Parathyroid adenoma (tissue), 2 donors: ENCODE measurements at regions not wholly inside any gene's neighbourhood (a gene's known extent, or its start where the extent isn't known, plus 50 kb on each side); places are given as distances from the start of the nearest gene placed in this dataset.

Source experiments
- H2AFZ ChIP-seq: fragments of 300-600 bp; sonication (generic); one replicate; pipeline ENCODE4 v1.7.0; 2017; ENCODE audit warnings: antibody characterized with exemption, mild to moderate bottlenecking
- H3K27ac ChIP-seq: fragments of 300-600 bp; sonication (generic); one replicate; pipeline ENCODE4 v1.7.0; 2017
- H3K27me3 ChIP-seq: fragments of 300-600 bp; sonication (generic); one replicate; pipeline ENCODE4 v1.7.0; 2017; ENCODE audit warnings: low read length; ENCODE audit not compliant: control insufficient read depth, insufficient read depth
- H3K36me3 ChIP-seq: fragments of 300-600 bp; sonication (generic); one replicate; pipeline ENCODE4 v1.7.0; 2017; ENCODE audit warnings: low read length; ENCODE audit not compliant: control insufficient read depth, insufficient read depth
- H3K4me1 ChIP-seq: fragments of 300-600 bp; sonication (generic); one replicate; pipeline ENCODE4 v1.7.0; 2017; ENCODE audit warnings: control low read depth
- H3K4me2 ChIP-seq: fragments of 300-600 bp; sonication (generic); one replicate; pipeline ENCODE4 v1.7.0; 2017; ENCODE audit warnings: low read length
- H3K4me3 ChIP-seq: fragments of 300-600 bp; sonication (generic); one replicate; pipeline ENCODE4 v1.7.0; 2017; ENCODE audit warnings: low read depth, low read length
- H3K79me2 ChIP-seq: fragments of 300-600 bp; sonication (generic); one replicate; pipeline ENCODE4 v1.7.0; 2017; ENCODE audit warnings: control low read depth
- H3K9ac ChIP-seq: fragments of 300-600 bp; sonication (generic); one replicate; pipeline ENCODE4 v1.7.0; 2017; ENCODE audit warnings: mild to moderate bottlenecking
- H3K9me3 ChIP-seq: fragments of 300-600 bp; sonication (generic); one replicate; pipeline ENCODE4 v1.7.0; 2017; ENCODE audit warnings: low read length; ENCODE audit not compliant: control insufficient read depth
- CTCF ChIP-seq: fragments of 300-600 bp; sonication (generic); IDR thresholded peaks from one replicate; pipeline ENCODE4 v1.7.0; 2017; ENCODE audit warnings: antibody characterized with exemption, mild to moderate bottlenecking
- donor health status: primary hyperparathyroidism.

- Histone ChIP-seq H3K9me3 (no peaks in the 10 kb centered on the region), H3K4me3 (no peak overlapping the region), H2AFZ (no peak overlapping the region), H3K9ac (no peak overlapping the region), H3K4me1 (no peaks in the 10 kb centered on the region), H3K79me2 (no peaks in the 10 kb centered on the region), H3K27ac (no peak overlapping the region), H3K4me2 (no peak overlapping the region), H3K27me3 (no peaks in the 10 kb centered on the region), H3K36me3 (no peaks in the 10 kb centered on the region)
- no peak for TF ChIP-seq CTCF
Observed at GRCh38 chr5:98108497-98108896, 665.0 kb upstream of the RGMB start.

DNA sequence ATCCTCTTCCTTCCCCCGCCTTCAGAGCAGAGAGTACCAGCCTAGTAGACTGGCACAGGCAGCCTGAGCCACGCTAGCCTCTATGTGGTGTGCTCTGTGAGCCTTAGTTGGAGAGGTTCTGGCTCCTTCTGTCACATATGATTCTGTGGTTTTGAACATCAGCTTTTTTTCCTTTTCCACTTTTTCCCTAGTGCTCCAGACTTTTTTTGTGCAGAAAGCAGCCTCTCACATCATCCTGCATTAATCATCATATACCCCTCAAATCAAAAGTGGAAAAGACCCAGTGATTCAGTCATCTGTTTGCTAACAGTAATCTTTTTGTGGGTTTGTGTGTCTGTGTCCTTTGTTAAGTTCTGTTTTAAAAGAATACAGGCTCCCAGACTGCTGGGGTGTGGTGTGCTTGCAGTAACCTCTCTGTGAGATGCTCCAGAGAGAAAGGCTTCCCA lies 663.9 kb upstream of the RGMB start:
- Histone ChIP-seq H3K9me3 (no peaks in the 10 kb centered on the region), H3K4me2 (no peak overlapping the region), H3K27me3 (no peaks in the 10 kb centered on the region), H2AFZ (no peak overlapping the region), H3K4me3 (no peak overlapping the region), H3K36me3 (no peaks in the 10 kb centered on the region), H3K9ac (no peak overlapping the region), H3K4me1 (no peaks in the 10 kb centered on the region), H3K79me2 (no peaks in the 10 kb centered on the region), H3K27ac (no peak overlapping the region)
- no peak for TF ChIP-seq CTCF

DNA sequence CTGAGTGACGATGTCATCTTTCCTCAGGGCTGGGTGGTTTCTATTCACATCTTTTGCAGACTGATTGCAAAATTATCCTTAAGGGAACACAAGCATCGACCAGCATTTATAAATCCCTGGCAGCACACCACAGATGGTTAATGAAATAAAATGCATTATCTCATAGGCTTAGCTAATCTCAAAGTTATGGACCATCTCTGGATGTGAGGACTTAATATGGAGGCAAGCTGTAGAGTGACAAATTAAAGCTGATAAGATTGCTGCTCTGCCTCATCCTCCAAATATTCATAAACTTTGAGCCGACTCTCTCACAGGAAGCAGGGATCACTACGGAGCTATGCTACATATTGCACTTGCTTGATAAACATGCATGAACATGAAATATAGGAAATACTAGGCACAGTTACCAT lies 663.2 kb upstream of the RGMB start:
- H2AFZ ChIP-seq = no peak overlapping the region
- H3K4me2 ChIP-seq = no peak overlapping the region
- H3K4me3 ChIP-seq = no peak overlapping the region
- H3K9ac ChIP-seq = no peak overlapping the region
- no peak overlapping the region for H3K27ac ChIP-seq
- no peaks in the 10 kb centered on the region for H3K9me3 ChIP-seq
- H3K27me3 ChIP-seq = no peaks in the 10 kb centered on the region
- no peak for TF ChIP-seq CTCF
- H3K79me2 ChIP-seq = no peaks in the 10 kb centered on the region
- H3K36me3 ChIP-seq = no peaks in the 10 kb centered on the region
- no peaks in the 10 kb centered on the region for H3K4me1 ChIP-seq

GRCh38 chr5:98110791-98111190 lies 662.7 kb upstream of the RGMB start:
- no peaks in the 10 kb centered on the region for H3K9me3 ChIP-seq
- no peaks in the 10 kb centered on the region for H3K27me3 ChIP-seq
- no peaks in the 10 kb centered on the region for H3K4me1 ChIP-seq
- no peak overlapping the region for H3K4me3 ChIP-seq
- H2AFZ ChIP-seq = no peak overlapping the region
- no peak for TF ChIP-seq CTCF
- no peak overlapping the region for H3K4me2 ChIP-seq
- no peak overlapping the region for H3K9ac ChIP-seq
- H3K79me2 ChIP-seq = no peaks in the 10 kb centered on the region
- H3K36me3 ChIP-seq = no peaks in the 10 kb centered on the region
- H3K27ac ChIP-seq = no peak overlapping the region

DNA sequence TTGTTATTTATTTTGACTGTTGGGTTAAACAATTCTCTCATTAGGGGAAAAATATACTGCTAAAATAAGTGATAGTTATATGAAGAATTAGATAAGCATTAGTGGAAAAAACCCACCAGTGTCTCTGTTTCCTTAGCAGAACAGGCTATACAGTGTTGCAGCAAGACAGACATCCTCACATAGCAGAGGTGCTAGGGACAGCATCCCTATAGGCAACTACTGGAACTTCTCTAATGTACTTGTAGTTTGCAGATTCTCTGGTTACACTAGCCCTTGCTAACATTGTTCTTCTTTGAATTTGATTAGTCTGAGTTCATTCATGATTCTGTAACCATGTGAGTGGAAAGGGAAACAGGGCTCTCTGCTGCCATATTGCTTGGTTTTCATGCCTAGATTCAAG lies 661.8 kb upstream of the RGMB start:
- no peaks in the 10 kb centered on the region for H3K4me1 ChIP-seq
- no peaks in the 10 kb centered on the region for H3K79me2 ChIP-seq
- no peak overlapping the region for H3K27ac ChIP-seq
- no peaks in the 10 kb centered on the region for H3K36me3 ChIP-seq
- no peak overlapping the region for H2AFZ ChIP-seq
- H3K4me2 ChIP-seq = no peak overlapping the region
- no peaks in the 10 kb centered on the region for H3K27me3 ChIP-seq
- H3K9ac ChIP-seq = no peak overlapping the region
- TF ChIP-seq CTCF = no peak
- no peak overlapping the region for H3K4me3 ChIP-seq
- H3K9me3 ChIP-seq = no peaks in the 10 kb centered on the region
